22Rv1 (cell line): ENCODE measurements at regions not wholly inside any gene's neighbourhood (a gene's known extent, or its start where the extent isn't known, plus 50 kb on each side); places are given as distances from the start of the nearest gene placed in this dataset.

Experiments
- CTCF ChIP-seq: fragments of 450-650 bp; IDR thresholded peaks from 2 replicates; pipeline ENCODE4 v1.5.1; 2017; ENCODE audit warnings: mild to moderate bottlenecking
- ZFX ChIP-seq: fragments of 450-650 bp; IDR thresholded peaks from 2 replicates; pipeline ENCODE4 v1.6.1; 2017; ENCODE audit warnings: antibody characterized with exemption, borderline replicate concordance

- TF ChIP-seq CTCF (no peak), ZFX (no peak)
These were observed 1960.5 kb upstream of the PIK3C3 start for GRCh38 chr18:39994498-39994897.
